SU-DHL-6 (cell line): ENCODE measurements at regions not wholly inside any gene's neighbourhood (a gene's known extent, or its start where the extent isn't known, plus 50 kb on each side); places are given as distances from the start of the nearest gene placed in this dataset.

Source experiments
- CTCF ChIP-seq: fragments of 200-600 bp; sonication (generic); IDR thresholded peaks from one replicate; pipeline ENCODE4 v1.5.1; 2017; ENCODE audit warnings: antibody characterized with exemption, mild to moderate bottlenecking, low read length, moderate library complexity; ENCODE audit not compliant: insufficient read depth, poor library complexity, severe bottlenecking
- EZH2phosphoT487 ChIP-seq: fragments of 200-600 bp; sonication (generic), shearing (Covaris generic); conservative IDR thresholded peaks from 2 replicates; pipeline ENCODE4 v1.6.1; 2018; ENCODE audit warnings: mild to moderate bottlenecking, antibody characterized with exemption, low read length, moderate library complexity, mixed read lengths

GRCh38 chr9:27711241-27711640, 138.0 kb upstream of the C9orf72 start:
- TF ChIP-seq CTCF (no peak), EZH2phosphoT487 (no peak)
